ENCODE measurements at regions not wholly inside any gene's neighbourhood (a gene's known extent, or its start where the extent isn't known, plus 50 kb on each side); places are given as distances from the start of the nearest gene placed in this dataset.

DNA sequence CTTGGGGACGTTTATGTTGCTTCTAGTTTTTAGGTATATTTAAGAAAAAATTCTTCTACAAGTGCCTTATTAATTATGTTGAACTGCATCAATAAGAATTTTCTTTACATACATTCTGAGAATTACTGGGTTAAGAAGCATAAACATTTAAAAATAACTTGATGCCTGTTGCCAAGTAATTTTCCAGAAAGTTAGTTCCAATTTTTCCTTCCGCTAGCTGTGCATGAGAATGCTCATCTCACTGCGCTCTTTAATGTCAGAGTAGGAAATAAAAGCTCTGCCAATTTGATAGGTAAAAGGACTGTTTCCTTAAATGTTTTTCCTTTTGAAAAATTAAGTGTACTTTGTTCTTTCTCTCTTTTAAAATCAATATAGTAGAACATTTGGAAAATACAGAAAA lies 113.1 kb upstream of the ZBED5 start:
- TF ChIP-seq, protein P1, sequence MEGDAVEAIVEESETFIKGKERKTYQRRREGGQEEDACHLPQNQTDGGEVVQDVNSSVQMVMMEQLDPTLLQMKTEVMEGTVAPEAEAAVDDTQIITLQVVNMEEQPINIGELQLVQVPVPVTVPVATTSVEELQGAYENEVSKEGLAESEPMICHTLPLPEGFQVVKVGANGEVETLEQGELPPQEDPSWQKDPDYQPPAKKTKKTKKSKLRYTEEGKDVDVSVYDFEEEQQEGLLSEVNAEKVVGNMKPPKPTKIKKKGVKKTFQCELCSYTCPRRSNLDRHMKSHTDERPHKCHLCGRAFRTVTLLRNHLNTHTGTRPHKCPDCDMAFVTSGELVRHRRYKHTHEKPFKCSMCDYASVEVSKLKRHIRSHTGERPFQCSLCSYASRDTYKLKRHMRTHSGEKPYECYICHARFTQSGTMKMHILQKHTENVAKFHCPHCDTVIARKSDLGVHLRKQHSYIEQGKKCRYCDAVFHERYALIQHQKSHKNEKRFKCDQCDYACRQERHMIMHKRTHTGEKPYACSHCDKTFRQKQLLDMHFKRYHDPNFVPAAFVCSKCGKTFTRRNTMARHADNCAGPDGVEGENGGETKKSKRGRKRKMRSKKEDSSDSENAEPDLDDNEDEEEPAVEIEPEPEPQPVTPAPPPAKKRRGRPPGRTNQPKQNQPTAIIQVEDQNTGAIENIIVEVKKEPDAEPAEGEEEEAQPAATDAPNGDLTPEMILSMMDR (IDR thresholded peaks at IDR 0.05), result no peak
- TF ChIP-seq CREB1 (CRISPR knock-in tag; IDR thresholded peaks at IDR 0.05), result no peak
- TF ChIP-seq EMX1 (CRISPR knock-in tag; IDR thresholded peaks at IDR 0.05), result no peak
- TF ChIP-seq, protein P2, sequence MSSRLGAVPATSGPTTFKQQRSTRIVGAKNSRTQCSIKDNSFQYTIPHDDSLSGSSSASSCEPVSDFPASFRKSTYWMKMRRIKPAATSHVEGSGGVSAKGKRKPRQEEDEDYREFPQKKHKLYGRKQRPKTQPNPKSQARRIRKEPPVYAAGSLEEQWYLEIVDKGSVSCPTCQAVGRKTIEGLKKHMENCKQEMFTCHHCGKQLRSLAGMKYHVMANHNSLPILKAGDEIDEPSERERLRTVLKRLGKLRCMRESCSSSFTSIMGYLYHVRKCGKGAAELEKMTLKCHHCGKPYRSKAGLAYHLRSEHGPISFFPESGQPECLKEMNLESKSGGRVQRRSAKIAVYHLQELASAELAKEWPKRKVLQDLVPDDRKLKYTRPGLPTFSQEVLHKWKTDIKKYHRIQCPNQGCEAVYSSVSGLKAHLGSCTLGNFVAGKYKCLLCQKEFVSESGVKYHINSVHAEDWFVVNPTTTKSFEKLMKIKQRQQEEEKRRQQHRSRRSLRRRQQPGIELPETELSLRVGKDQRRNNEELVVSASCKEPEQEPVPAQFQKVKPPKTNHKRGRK (CRISPR knock-in tag; IDR thresholded peaks at IDR 0.05; ENCODE audit: borderline replicate concordance), result no peak
- no peak for TF ChIP-seq ELF4 (CRISPR knock-in tag; IDR thresholded peaks at IDR 0.05; ENCODE audit: low read depth)
- TF ChIP-seq, protein P3, sequence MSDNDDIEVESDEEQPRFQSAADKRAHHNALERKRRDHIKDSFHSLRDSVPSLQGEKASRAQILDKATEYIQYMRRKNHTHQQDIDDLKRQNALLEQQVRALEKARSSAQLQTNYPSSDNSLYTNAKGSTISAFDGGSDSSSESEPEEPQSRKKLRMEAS (CRISPR knock-in tag; IDR thresholded peaks at IDR 0.05), result no peak
